GM19238 (cell line): ENCODE measurements at regions not wholly inside any gene's neighbourhood (a gene's known extent, or its start where the extent isn't known, plus 50 kb on each side); places are given as distances from the start of the nearest gene placed in this dataset.
"Not testable (repeated sequence)": the region's sequence is repeated elsewhere in the genome, so short reads cannot be mapped to it uniquely, and the experiment has no call there.

Experiments used
- DNase-seq: peaks from one replicate; pipeline ENCODE4 v3.0.0; 2011; ENCODE audit warnings: low spot score; ENCODE audit not compliant: insufficient read length

DNA sequence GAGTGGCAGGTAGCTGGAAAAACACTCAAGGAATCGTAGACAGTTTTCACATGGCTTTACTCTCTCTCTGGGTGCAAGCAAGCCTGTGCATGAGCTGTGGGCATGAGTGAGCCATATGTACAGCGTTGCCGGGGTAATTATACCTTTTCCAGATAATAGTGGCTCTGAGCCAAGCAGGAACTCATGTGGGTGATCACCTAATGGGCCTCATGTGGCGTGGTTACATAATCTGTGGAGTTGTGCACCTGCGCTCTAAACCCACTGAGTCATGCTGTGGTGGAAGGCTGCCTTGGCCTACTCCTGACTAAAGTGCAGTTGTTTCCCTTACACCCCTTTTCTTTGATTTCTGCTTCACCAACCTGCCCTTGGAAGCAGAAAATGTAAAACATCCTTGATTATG, 1564.5 kb upstream of the PCDH10 start:
- no peak for DNase-seq

DNA sequence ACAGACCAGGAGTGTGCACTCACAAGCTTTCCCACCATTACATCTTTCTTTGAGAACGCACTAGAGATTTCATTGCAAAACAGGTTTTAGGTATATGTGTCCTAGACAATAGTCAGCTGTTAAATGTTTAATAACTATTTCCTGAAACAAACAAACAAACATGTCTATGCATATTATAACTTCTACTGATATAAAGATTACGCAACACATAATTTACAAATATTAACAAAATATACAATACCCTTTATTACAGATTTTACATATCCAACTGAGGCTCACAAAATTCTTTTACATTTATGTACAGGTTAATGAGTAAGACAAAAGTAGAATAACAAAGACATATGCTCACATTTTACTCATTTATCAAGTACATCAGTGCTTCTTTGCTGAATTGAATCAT, 1554.0 kb upstream of the PCDH10 start:
- DNase-seq: no peak

- no peak for DNase-seq
Measured at GRCh38 chr4:131603705-131604104, 1545.4 kb upstream of the PCDH10 start.

DNA sequence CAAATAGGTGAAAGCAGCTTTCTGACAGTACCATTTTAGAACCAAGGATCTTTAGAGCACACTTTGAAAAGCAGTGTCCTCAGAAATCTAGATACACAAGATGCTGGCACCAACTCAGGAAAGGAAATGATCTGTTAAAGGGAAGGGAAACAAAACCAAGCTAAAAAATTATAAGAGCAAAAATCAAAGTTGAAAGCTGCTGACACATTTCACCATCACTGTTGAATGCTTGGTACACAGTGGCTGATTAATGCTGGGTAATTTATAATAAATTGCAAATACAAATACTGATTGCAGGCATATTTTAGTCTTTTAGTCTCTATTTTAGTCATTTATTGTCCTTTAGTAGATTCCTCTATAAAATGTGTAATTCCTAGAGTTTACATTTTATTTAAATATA, 1540.1 kb upstream of the PCDH10 start:
- DNase-seq: no peak

GRCh38 chr4:131610517-131610916, 1538.6 kb upstream of the PCDH10 start:
- DNase-seq: not testable (repeated sequence)

- DNase-seq: no peak
Measured at GRCh38 chr4:131613086-131613823, 1535.8 kb upstream of the PCDH10 start.

DNA sequence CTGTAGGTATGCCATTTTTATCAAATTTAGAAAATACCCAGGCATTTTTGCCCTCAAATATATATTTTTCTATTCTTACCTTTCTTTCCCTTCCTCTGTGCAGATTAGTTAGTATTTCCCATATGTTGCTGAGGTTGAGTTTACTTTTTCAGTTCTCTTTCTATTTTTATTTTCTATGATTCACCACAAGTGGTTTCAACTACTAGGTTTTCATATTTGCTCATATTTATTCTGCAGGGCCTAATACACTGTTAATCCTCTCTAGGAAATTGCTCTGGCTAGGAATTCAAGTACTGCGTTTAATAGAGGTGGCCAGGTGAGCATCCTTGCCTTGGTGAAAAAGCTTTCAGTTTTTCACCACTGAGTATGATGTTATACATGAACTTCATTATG, 1535.3 kb upstream of the PCDH10 start:
- DNase-seq: peak; percentile 3

- DNase-seq: no peak
Measured at GRCh38 chr4:131632877-131633276, 1516.2 kb upstream of the PCDH10 start.

DNA sequence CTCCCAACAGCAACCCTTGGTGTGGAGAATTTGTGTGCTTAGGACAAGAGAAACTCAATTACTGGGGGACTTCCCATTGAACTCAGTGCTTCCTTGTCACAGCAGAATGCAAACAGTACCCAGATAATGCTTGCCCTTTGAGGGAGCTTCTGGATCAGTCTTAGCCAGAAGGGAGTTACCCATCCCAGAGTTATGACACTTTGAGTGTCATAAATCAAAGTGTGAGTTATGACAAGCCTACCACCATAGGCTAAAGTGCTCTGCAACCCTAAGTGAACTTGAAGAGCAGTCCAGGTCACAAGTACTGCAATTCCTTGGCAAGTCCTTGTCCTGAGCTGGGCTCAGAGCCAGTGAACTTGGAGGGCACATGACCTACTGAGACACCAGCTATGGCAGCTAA, 1513.9 kb upstream of the PCDH10 start:
- no peak for DNase-seq

GRCh38 chr4:131638781-131639180, 1510.3 kb upstream of the PCDH10 start:
- DNase-seq: no peak

GRCh38 chr4:131644619-131645018, 1504.5 kb upstream of the PCDH10 start:
- no peak for DNase-seq

- no peak for DNase-seq
Measured at GRCh38 chr4:131649227-131649626, 1499.9 kb upstream of the PCDH10 start.

DNA sequence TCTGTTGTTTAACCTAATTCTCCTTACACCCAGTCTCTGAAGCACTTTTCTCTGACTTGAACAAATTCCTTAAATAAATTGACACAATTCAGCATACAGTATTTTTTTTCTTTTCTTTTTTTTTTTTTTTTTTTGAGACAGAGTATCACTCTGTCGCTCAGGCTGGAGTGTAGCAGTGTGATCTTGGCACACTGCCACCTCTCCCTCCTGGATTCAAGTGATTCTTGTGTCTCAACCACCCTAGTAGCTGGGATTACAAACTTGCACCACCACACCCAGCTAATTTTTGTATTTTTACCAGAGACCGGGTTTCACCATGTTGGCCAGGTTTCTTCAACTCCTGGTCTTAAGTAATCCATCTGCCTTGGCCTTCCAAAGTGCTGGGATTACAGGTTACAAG, 1498.1 kb upstream of the PCDH10 start:
- DNase-seq: no peak

DNA sequence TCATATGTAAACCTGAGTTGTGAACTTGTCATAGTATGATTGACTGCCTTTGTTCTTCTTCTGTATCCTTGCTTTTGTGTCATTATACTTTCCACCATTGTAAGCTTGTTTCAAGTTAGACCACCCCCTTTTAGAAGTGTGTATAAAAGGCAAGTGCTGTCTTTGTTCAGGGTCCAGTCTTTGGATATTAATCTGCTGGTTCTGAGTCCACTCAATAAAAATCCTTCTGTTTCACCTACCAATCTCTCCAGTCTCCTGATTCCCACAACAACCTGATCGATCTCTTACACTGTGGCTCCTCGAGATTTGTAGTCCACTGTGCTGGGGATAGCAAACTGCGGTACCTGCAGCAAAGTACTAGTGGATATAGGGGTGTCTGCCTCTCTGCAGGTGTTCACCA, 1465.8 kb upstream of the PCDH10 start:
- DNase-seq: not testable (repeated sequence)

DNA sequence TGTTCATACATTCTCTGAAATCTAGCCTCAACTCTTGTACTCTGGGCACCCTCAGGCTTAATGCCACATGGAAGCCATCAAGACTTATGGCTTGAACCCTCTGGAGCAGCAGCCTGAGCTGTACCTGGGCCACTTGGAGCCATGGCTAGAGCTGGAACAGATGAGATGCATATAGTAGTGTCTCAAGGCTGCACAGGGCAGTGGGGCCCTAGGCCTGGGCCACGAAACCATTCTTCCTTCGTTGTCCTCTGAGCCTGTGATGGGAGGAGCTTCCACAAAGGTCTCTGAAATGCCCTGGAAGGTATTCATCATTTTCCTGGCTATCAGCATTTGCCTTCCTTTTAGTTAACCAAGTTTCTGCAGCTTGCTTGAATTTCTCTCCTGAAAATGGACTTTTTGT, 1427.2 kb upstream of the PCDH10 start:
- DNase-seq: no peak

DNA sequence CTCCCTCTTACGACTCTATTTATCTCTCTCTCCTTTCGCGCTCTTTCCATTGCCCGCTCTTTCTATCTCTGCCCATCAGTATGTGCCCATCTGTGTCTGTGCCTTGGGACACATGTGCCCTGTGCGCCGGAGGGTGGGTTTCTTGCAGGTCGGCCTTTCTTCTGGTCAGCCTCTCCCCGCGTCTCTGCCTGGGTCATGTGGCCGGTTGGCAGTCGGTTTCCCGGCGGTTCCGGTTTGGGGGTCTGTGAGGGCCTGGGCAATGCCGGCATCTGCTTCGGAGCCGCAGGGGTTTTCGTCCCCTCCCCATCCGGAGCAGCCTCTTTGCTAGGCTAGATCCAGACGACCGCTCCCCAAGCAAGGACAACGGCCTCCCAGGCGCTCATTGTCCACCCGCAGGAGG, 1426.0 kb upstream of the PCDH10 start:
- DNase-seq: not testable (repeated sequence)

DNA sequence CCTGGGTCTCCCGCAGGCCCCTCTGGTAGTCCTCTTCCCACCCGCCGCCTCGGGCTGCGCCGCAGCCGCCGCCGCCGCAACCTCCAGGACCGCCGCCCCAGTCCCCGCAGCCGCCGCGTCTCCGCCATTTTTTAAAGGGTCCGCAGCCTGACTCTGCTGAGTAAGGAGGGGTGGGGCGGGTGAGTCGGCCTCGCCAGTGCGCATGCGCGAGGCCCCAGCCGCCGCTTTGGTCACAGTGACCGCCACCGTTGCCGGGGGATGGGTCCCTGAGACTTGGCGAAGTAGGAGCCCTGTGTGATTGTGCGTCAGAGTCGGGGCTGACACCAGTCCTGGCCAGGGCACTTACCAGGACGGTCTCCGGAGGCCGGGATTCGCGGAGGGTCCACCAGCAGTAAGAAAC, 1424.2 kb upstream of the PCDH10 start:
- not testable (repeated sequence) for DNase-seq

DNA sequence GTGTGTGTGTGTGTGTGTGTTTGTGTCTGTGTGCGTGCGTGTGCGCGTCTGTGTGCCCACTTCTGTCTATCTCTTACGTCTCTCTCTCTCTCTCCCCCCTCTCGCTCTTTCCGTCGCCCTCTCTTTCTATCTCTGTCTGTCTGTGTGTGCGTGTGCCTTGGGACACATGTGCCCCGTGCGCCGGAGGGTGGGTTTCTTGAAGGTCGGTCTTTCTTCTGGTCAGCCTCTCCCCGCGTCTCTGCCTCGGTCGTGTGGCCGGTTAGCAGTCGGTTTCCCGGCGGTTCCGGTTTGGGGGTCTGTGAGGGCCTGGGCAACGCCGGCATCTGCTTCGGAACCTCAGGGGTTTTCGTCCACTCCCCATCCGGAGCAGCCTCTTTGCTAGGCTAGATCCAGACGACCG, 1423.6 kb upstream of the PCDH10 start:
- DNase-seq: not testable (repeated sequence)

- DNase-seq: not testable (repeated sequence)
Measured at GRCh38 chr4:131726940-131727339, 1422.2 kb upstream of the PCDH10 start.

DNA sequence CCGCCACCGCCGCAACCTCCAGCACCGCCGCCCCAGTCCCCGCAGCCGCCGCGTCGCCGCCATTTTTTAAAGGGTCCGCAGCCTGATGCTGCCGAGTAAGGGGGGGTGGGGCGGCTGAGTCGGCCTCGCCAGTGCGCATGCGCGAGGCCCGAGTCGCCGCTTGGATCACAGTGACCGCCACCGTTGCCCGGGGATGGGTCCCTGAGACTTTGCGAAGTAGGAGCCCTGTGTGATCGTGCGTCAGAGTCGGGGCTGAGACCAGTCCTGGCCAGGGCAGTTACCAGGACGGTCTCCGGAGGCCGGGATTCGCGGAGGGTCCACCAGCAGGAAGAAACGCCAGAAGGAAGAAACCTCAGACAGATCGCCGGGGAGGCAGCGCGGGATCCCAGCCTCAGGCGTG, 1421.7 kb upstream of the PCDH10 start:
- not testable (repeated sequence) for DNase-seq

- not testable (repeated sequence) for DNase-seq
Measured at GRCh38 chr4:131729205-131729604, 1419.9 kb upstream of the PCDH10 start.

GRCh38 chr4:131729716-131730398, 1419.2 kb upstream of the PCDH10 start:
- not testable (repeated sequence) for DNase-seq

DNA sequence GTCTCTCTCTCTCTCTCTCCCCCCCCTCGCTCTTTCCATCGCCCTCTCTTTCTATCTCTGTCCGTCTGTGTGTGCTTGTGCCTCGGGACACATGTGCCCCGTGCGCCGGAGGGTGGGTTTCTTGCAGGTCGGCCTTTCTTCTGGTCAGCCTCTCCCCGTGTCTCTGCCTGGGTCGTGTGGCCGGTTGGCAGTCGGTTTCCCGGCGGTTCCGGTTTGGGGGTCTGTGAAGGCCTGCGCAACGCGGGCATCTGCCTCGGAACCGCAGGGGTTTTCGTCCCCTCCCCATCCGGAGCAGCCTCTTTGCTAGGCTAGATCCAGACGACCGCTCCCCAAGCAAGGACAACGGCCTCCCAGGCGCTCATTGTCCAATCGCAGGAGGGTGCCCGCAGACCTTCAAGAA, 1418.5 kb upstream of the PCDH10 start:
- DNase-seq: not testable (repeated sequence)
